Peyer's patch (tissue), 4 donors: ENCODE measurements at regions not wholly inside any gene's neighbourhood (a gene's known extent, or its start where the extent isn't known, plus 50 kb on each side); places are given as distances from the start of the nearest gene placed in this dataset.

ENCODE experiments used
- DNase-seq, 3 donors: peaks; one replicate each; pipeline ENCODE4 v3.0.0-alpha.2; 2017 to 2019
- H3K27ac ChIP-seq, 4 donors: fragments of 200-600 bp; sonication (generic); one replicate each; pipeline ENCODE4 v1.5.1; 2016 to 2019
- H3K27me3 ChIP-seq, 2 donors: fragments of 200-600 bp; sonication (generic); one replicate each; pipeline ENCODE4 v1.5.1; 2019
- H3K36me3 ChIP-seq, 3 donors: fragments of 200-600 bp; sonication (generic); one replicate each; pipeline ENCODE4 v1.5.1; 2016 to 2019
- H3K4me1 ChIP-seq, 4 donors: fragments of 200-600 bp; sonication (generic); one replicate each; pipeline ENCODE4 v1.5.1; 2016 to 2019
- H3K4me3 ChIP-seq, 4 donors: fragments of 200-600 bp; sonication (generic); 1 replicate in 3 of 4; 2 replicates in 1 of 4; pipeline ENCODE4 v1.5.1; 2016 to 2019; ENCODE audit warnings: mild to moderate bottlenecking in 1 of 4
- H3K9me3 ChIP-seq, 4 donors: fragments of 200-600 bp; sonication (generic); one replicate each; pipeline ENCODE4 v1.5.1; 2016 to 2019; ENCODE audit warnings: mild to moderate bottlenecking in 1 of 4
- CTCF ChIP-seq, 6 experiments: fragments of 450-650 bp in 4 of 6; fragments of 200-600 bp in 2 of 6; sonication (generic) in 1 of 6; IDR thresholded peaks; one replicate each; pipeline ENCODE4 v1.5.1; 2017 to 2019; ENCODE audit warnings: antibody characterized with exemption in 6 of 6, mild to moderate bottlenecking in 3 of 6, moderate library complexity in 1 of 6
- POLR2A ChIP-seq, 2 donors: fragments of 450-650 bp; IDR thresholded peaks; one replicate each; pipeline ENCODE4 v1.5.1; 2017; ENCODE audit warnings: antibody characterized with exemption in 2 of 2, mild to moderate bottlenecking in 2 of 2, moderate library complexity in 2 of 2

- peak overlapping the region in 3 of 4 donors; percentile 17 to 100 (median 100) for H3K27ac ChIP-seq
Measured at GRCh38 chr13:50122455-50122854, 107.2 kb downstream of the KCNRG start.

GRCh38 chr13:50123002-50123401 lies 107.8 kb downstream of the KCNRG start:
- Histone ChIP-seq H3K4me1 (peaks cover 10 to 42% (median 16%) of the 10 kb centered on the region in 4 donors), H3K27me3 (no peaks in the 10 kb centered on the region), H3K36me3 (peaks cover 0 to 4% (median 0%) of the 10 kb centered on the region in 3 donors), H3K27ac (peak overlapping the region; percentile 99 to 100 (median 100)), H3K9me3 (no peaks in the 10 kb centered on the region), H3K4me3 (peak overlapping the region in 3 of 4 donors; percentile 82 to 93 (median 86))
- TF ChIP-seq CTCF (IDR thresholded peaks at IDR 0.05), result no peak
- no peak for TF ChIP-seq POLR2A (IDR thresholded peaks at IDR 0.05)
- DNase-seq, result no peak

More at GRCh38 chr13:50122455-50122854, 107.2 kb downstream of the KCNRG start:
- Histone ChIP-seq H3K4me3 (no peak overlapping the region), H3K36me3 (peaks cover 0 to 4% (median 0%) of the 10 kb centered on the region in 3 donors), H3K9me3 (no peaks in the 10 kb centered on the region), H3K27me3 (no peaks in the 10 kb centered on the region), H3K4me1 (peaks cover 9 to 37% (median 14%) of the 10 kb centered on the region in 4 donors)
- no peak for DNase-seq
- TF ChIP-seq POLR2A (IDR thresholded peaks at IDR 0.05), result no peak
- TF ChIP-seq CTCF (IDR thresholded peaks at IDR 0.05), result no peak

GRCh38 chr13:50123515-50123861 lies 108.2 kb downstream of the KCNRG start:
- H3K27ac ChIP-seq, result peak overlapping the region; percentile 99 to 100 (median 100)
- peak overlapping the region; percentile 82 to 93 (median 90) for H3K4me3 ChIP-seq
- TF ChIP-seq POLR2A (IDR thresholded peaks at IDR 0.05) (no peak), CTCF (IDR thresholded peaks at IDR 0.05) (no peak)

GRCh38 chr13:50123862-50124535 lies 108.8 kb downstream of the KCNRG start:
- TF ChIP-seq POLR2A (IDR thresholded peaks at IDR 0.05) (peak in 1 of 2 donors; percentile 86), CTCF (IDR thresholded peaks at IDR 0.05) (peak in 3 of 6 experiments; percentile 10 to 21 (median 12))
- Histone ChIP-seq H3K27me3 (no peaks in the 10 kb centered on the region), H3K4me1 (peaks cover 10 to 42% (median 16%) of the 10 kb centered on the region in 4 donors), H3K36me3 (peaks cover 0 to 4% (median 0%) of the 10 kb centered on the region in 3 donors), H3K27ac (peak overlapping the region; percentile 99 to 100 (median 100)), H3K9me3 (no peaks in the 10 kb centered on the region), H3K4me3 (peak overlapping the region; percentile 82 to 93 (median 90))
- peak in 2 of 3 donors; percentile 78 to 89 for DNase-seq

More at GRCh38 chr13:50123515-50123861, 108.2 kb downstream of the KCNRG start:
- Histone ChIP-seq H3K36me3 (peaks cover 0 to 4% (median 0%) of the 10 kb centered on the region in 3 donors), H3K9me3 (no peaks in the 10 kb centered on the region), H3K27me3 (no peaks in the 10 kb centered on the region), H3K4me1 (peaks cover 10 to 42% (median 16%) of the 10 kb centered on the region in 4 donors)
- DNase-seq, result no peak

- Histone ChIP-seq H3K36me3 (peaks cover 0 to 4% (median 0%) of the 10 kb centered on the region in 3 donors), H3K9me3 (no peaks in the 10 kb centered on the region), H3K27me3 (peaks cover 0 to 6% of the 10 kb centered on the region in 2 donors), H3K4me1 (peaks cover 10 to 47% (median 21%) of the 10 kb centered on the region in 4 donors), H3K4me3 (peak overlapping the region; percentile 82 to 93 (median 90)), H3K27ac (peak overlapping the region; percentile 99 to 100 (median 100))
- no peak for TF ChIP-seq POLR2A (IDR thresholded peaks at IDR 0.05)
- no peak for TF ChIP-seq CTCF (IDR thresholded peaks at IDR 0.05)
- peak; percentile 96 to 98 (median 97) for DNase-seq
Measured at GRCh38 chr13:50124536-50125303, 109.5 kb downstream of the KCNRG start.
